ENCODE measurements at regions not wholly inside any gene's neighbourhood (a gene's known extent, or its start where the extent isn't known, plus 50 kb on each side); places are given as distances from the start of the nearest gene placed in this dataset.

GRCh38 chr13:97133554-97133953 lies 88.6 kb upstream of the MBNL2 start:
- Histone ChIP-seq H3K4me2 (ENCODE audit: low read depth, low read length) (no peak overlapping the region), H3K36me3 (replicated peaks; ENCODE audit: insufficient read depth, low read length) (no peaks in the 10 kb centered on the region), H3K4me1 (ENCODE audit: low read length) (no peaks in the 10 kb centered on the region), H3K27ac (ENCODE audit: low read length) (no peak overlapping the region), H3K9me2 (replicated peaks; ENCODE audit: insufficient read depth, low read length) (no peaks in the 10 kb centered on the region), H4K20me1 (ENCODE audit: insufficient read depth, low read length) (no peaks in the 10 kb centered on the region), H3K79me2 (ENCODE audit: low read length) (no peaks in the 10 kb centered on the region), H3K9ac (ENCODE audit: low read length) (no peak overlapping the region), H2AFZ (ENCODE audit: low read length) (no peak overlapping the region), H3K27me3 (replicated peaks; ENCODE audit: insufficient read depth, low read length) (no peaks in the 10 kb centered on the region), H3K4me3 (ENCODE audit: low read length) (no peak overlapping the region), H3K9me3 (replicated peaks; ENCODE audit: insufficient read depth, low read length) (no peaks in the 10 kb centered on the region), H3F3A (ENCODE audit: insufficient read depth, low read length) (no peaks in the 10 kb centered on the region)
- TF ChIP-seq EZH2phosphoT487 (IDR thresholded peaks at IDR 0.05; ENCODE audit: low read length) (no peak), EZH2 (optimal IDR thresholded peaks at IDR 0.05; ENCODE audit: low read depth, low read length) (no peak), CTCF (IDR thresholded peaks at IDR 0.05; ENCODE audit: low read length) (no peak)
- DNase-seq: no peak

GRCh38 chr13:97133955-97134354 lies 88.2 kb upstream of the MBNL2 start:
- DNase-seq: no peak
- H3K27ac ChIP-seq (ENCODE audit: low read length): no peak overlapping the region
- H3K4me2 ChIP-seq (ENCODE audit: low read depth, low read length): no peak overlapping the region
- H3K4me3 ChIP-seq (ENCODE audit: low read length): no peak overlapping the region
- no peak overlapping the region for H2AFZ ChIP-seq (ENCODE audit: low read length)
- no peaks in the 10 kb centered on the region for H4K20me1 ChIP-seq (ENCODE audit: insufficient read depth, low read length)
- H3K27me3 ChIP-seq (replicated peaks; ENCODE audit: insufficient read depth, low read length): no peaks in the 10 kb centered on the region
- no peaks in the 10 kb centered on the region for H3K9me3 ChIP-seq (replicated peaks; ENCODE audit: insufficient read depth, low read length)
- H3K9ac ChIP-seq (ENCODE audit: low read length): no peak overlapping the region
- no peaks in the 10 kb centered on the region for H3K36me3 ChIP-seq (replicated peaks; ENCODE audit: insufficient read depth, low read length)
- H3F3A ChIP-seq (ENCODE audit: insufficient read depth, low read length): no peaks in the 10 kb centered on the region
- no peaks in the 10 kb centered on the region for H3K4me1 ChIP-seq (ENCODE audit: low read length)
- TF ChIP-seq EZH2 (optimal IDR thresholded peaks at IDR 0.05; ENCODE audit: low read depth, low read length) (no peak), CTCF (IDR thresholded peaks at IDR 0.05; ENCODE audit: low read length) (no peak), EZH2phosphoT487 (IDR thresholded peaks at IDR 0.05; ENCODE audit: low read length) (no peak)
- H3K79me2 ChIP-seq (ENCODE audit: low read length): no peaks in the 10 kb centered on the region
- no peaks in the 10 kb centered on the region for H3K9me2 ChIP-seq (replicated peaks; ENCODE audit: insufficient read depth, low read length)

GRCh38 chr13:97134364-97135095 lies 87.6 kb upstream of the MBNL2 start:
- Histone ChIP-seq H3K27ac (ENCODE audit: low read length) (no peak overlapping the region), H2AFZ (ENCODE audit: low read length) (no peak overlapping the region), H3K4me1 (ENCODE audit: low read length) (no peaks in the 10 kb centered on the region), H3K4me2 (ENCODE audit: low read depth, low read length) (no peak overlapping the region), H3K27me3 (replicated peaks; ENCODE audit: insufficient read depth, low read length) (no peaks in the 10 kb centered on the region), H3K36me3 (replicated peaks; ENCODE audit: insufficient read depth, low read length) (no peaks in the 10 kb centered on the region), H3K9ac (ENCODE audit: low read length) (no peak overlapping the region), H3K9me2 (replicated peaks; ENCODE audit: insufficient read depth, low read length) (no peaks in the 10 kb centered on the region), H3K79me2 (ENCODE audit: low read length) (no peaks in the 10 kb centered on the region), H3F3A (ENCODE audit: insufficient read depth, low read length) (no peaks in the 10 kb centered on the region), H4K20me1 (ENCODE audit: insufficient read depth, low read length) (no peaks in the 10 kb centered on the region), H3K9me3 (replicated peaks; ENCODE audit: insufficient read depth, low read length) (no peaks in the 10 kb centered on the region), H3K4me3 (ENCODE audit: low read length) (no peak overlapping the region)
- TF ChIP-seq CTCF (IDR thresholded peaks at IDR 0.05; ENCODE audit: low read length): no peak
- no peak for TF ChIP-seq EZH2 (optimal IDR thresholded peaks at IDR 0.05; ENCODE audit: low read depth, low read length)
- no peak for TF ChIP-seq EZH2phosphoT487 (IDR thresholded peaks at IDR 0.05; ENCODE audit: low read length)
- no peak for DNase-seq

Data from MM.1S (cell line).